ENCODE measurements at regions not wholly inside any gene's neighbourhood (a gene's known extent, or its start where the extent isn't known, plus 50 kb on each side); places are given as distances from the start of the nearest gene placed in this dataset.

GRCh38 chr2:234661849-234662248, 165.0 kb upstream of the ARL4C start:
- TF ChIP-seq CTCF (conservative IDR thresholded peaks at IDR 0.05 in 1 of 2, IDR thresholded peaks at IDR 0.05 in 1 of 2; ENCODE audit: low read depth in 1 of 2, low read length in 2 of 2): no peak
- no peak for TF ChIP-seq EZH2 (IDR thresholded peaks at IDR 0.05; ENCODE audit: low read length, missing control alignments)
